Endothelial cell of umbilical vein (primary cell): ENCODE measurements at regions not wholly inside any gene's neighbourhood (a gene's known extent, or its start where the extent isn't known, plus 50 kb on each side); places are given as distances from the start of the nearest gene placed in this dataset.

Experiments used
- BruUV-seq: library from RNA; stranded (reverse); fragments of 400-500 nt; replicated peaks from 2 replicates; lab custom pipeline; 2021; lab: Mats Ljungman, UMichigan
- CTCF ChIA-PET: fragments of 300-600, 350-600 bp; sonication (Branson Sonifier 250); formaldehyde crosslinking; loops from one replicate; lab custom pipeline; 2021; ENCODE audit warnings: antibody characterized with exemption, inconsistent platforms; lab: Charles Lee
- POLR2A ChIA-PET: fragments of 300-600, 350-600 bp; sonication (Branson Sonifier 250); formaldehyde crosslinking; loops from one replicate; lab custom pipeline; 2021; ENCODE audit warnings: antibody characterized with exemption, inconsistent platforms; lab: Charles Lee
- DNase-seq: peaks from one replicate; pipeline ENCODE4 v3.0.0-alpha.2; 2011; ENCODE audit warnings: low read depth, low spot score
- FAIRE-seq: peaks from 2 replicates; lab custom pipeline; 2011; peaks lifted over from hg19 to GRCh38; lab: Jason Lieb, UNC
- H2AFZ ChIP-seq: 2 replicates; pipeline ENCODE4 v1.6.0; 2012; ENCODE audit warnings: low read depth, low read length, control low read depth, inconsistent platforms
- H3K27ac ChIP-seq: 2 replicates; pipeline ENCODE4 v1.5.1; 2011; ENCODE audit warnings: low read depth, mild to moderate bottlenecking, control low read depth, low read length, moderate library complexity; ENCODE audit not compliant: insufficient read depth
- H3K27me3 ChIP-seq, 2 experiments: 2 replicates each; pipeline versions ENCODE4 v1.6.0 to v1.6.1; 2011; ENCODE audit warnings: low read length in 2 of 2, mixed read lengths in 1 of 2; ENCODE audit not compliant: control insufficient read depth in 2 of 2, insufficient read depth in 2 of 2
- H3K36me3 ChIP-seq, 2 experiments: 2 replicates in 1 of 2; 3 replicates in 1 of 2; pipeline ENCODE4 v1.5.1; 2011; ENCODE audit warnings: low read length in 2 of 2, mild to moderate bottlenecking in 1 of 2, moderate library complexity in 1 of 2; ENCODE audit not compliant: control insufficient read depth in 2 of 2, insufficient read depth in 2 of 2; ENCODE audit errors: extremely low read depth in 1 of 2
- H3K4me1 ChIP-seq: 3 replicates; pipeline ENCODE4 v1.5.1; 2011; ENCODE audit warnings: mild to moderate bottlenecking, low read length; ENCODE audit not compliant: control insufficient read depth, insufficient read depth; ENCODE audit errors: extremely low read depth
- H3K4me2 ChIP-seq: 2 replicates; pipeline ENCODE4 v1.6.1; 2011; ENCODE audit warnings: low read length, control low read depth, mixed read lengths; ENCODE audit not compliant: insufficient read depth
- H3K4me3 ChIP-seq, 3 experiments: fragments of 200-600 bp in 1 of 3; sonication (generic), shearing (Covaris generic) in 1 of 3; replicated peaks in 1 of 3; 2 replicates each; pipeline ENCODE4 v1.5.1; 2011 to 2016; ENCODE audit warnings: control low read depth in 3 of 3, low read length in 3 of 3, mild to moderate bottlenecking in 2 of 3, inconsistent platforms in 1 of 3, low read depth in 1 of 3, moderate library complexity in 1 of 3; ENCODE audit not compliant: insufficient read depth in 1 of 3
- H3K79me2 ChIP-seq: 2 replicates; pipeline ENCODE4 v1.6.0; 2012; ENCODE audit warnings: low read length, inconsistent platforms; ENCODE audit not compliant: control insufficient read depth, insufficient read depth
- H3K9ac ChIP-seq: replicated peaks from 2 replicates; pipeline ENCODE3; 2011; ENCODE audit warnings: low read length, control low read depth; ENCODE audit not compliant: insufficient read depth; ENCODE audit errors: extremely low read depth
- H3K9me1 ChIP-seq: replicated peaks from 3 replicates; pipeline ENCODE4 v1.6.0; 2011; ENCODE audit warnings: mild to moderate bottlenecking, low read length; ENCODE audit not compliant: control insufficient read depth, insufficient read depth; ENCODE audit errors: extremely low read depth
- H3K9me3 ChIP-seq: replicated peaks from 2 replicates; pipeline ENCODE4 v1.5.1; 2012; ENCODE audit warnings: low read length, inconsistent platforms; ENCODE audit not compliant: control insufficient read depth, insufficient read depth
- H4K20me1 ChIP-seq: replicated peaks from 2 replicates; pipeline ENCODE3; 2011; ENCODE audit warnings: mild to moderate bottlenecking, low read length; ENCODE audit not compliant: control insufficient read depth, insufficient read depth; ENCODE audit errors: extremely low read depth
- CTCF ChIP-seq, 2 donors: IDR thresholded peaks; 1 replicate in 1 of 2; 2 replicates in 1 of 2; pipeline ENCODE4 v1.5.1; 2011; ENCODE audit warnings: low read length in 2 of 2, mild to moderate bottlenecking in 2 of 2, moderate library complexity in 2 of 2, control low read depth in 1 of 2, inconsistent platforms in 1 of 2, low read depth in 1 of 2; ENCODE audit not compliant: insufficient read depth in 1 of 2; ENCODE audit errors: extremely low read depth in 1 of 2
- FOS ChIP-seq: IDR thresholded peaks from 2 replicates; pipeline ENCODE4 v1.6.1; 2011; ENCODE audit warnings: mild to moderate bottlenecking, low read length, moderate library complexity, borderline replicate concordance; ENCODE audit not compliant: insufficient read depth
- MAX ChIP-seq: IDR thresholded peaks from 2 replicates; pipeline ENCODE4 v1.6.1; 2011; ENCODE audit not compliant: insufficient read depth, insufficient read length
- dilution Hi-C: fragments of 300-500 bp; cut with MboI; formaldehyde crosslinking; loops from one replicate; pipeline ENCODE4 v1.15.0; 2019; ENCODE audit warnings: low sequenced_read_pairs; ENCODE audit not compliant: extremely low pct_ligation_motif_present
- intact Hi-C: fragments of 100-400 bp; cut with micrococcal nuclease; formaldehyde crosslinking; loops from one replicate; pipeline ENCODE4 v1.10.0; 2022

- intact Hi-C loops: no loop called here
- H3K4me2 ChIP-seq: no peak overlapping the region
- no peaks in the 10 kb centered on the region for H4K20me1 ChIP-seq
- H3K27ac ChIP-seq: no peak overlapping the region
- FAIRE-seq (no peak), DNase-seq (no peak)
- H3K9me1 ChIP-seq: no peaks in the 10 kb centered on the region
- TF ChIP-seq FOS: no peak
- no TSS peak for BruUV-seq
- peaks cover 0 to under 1% of the 10 kb centered on the region in 2 experiments for H3K27me3 ChIP-seq
- dilution Hi-C loops: no loop called here
- H3K4me1 ChIP-seq: no peaks in the 10 kb centered on the region
- no peaks in the 10 kb centered on the region for H3K9me3 ChIP-seq
- H3K9ac ChIP-seq: no peak overlapping the region
- POLR2A ChIA-PET: no interaction called here
- no peaks in the 10 kb centered on the region for H3K36me3 ChIP-seq
- no peak overlapping the region for H3K4me3 ChIP-seq
- H2AFZ ChIP-seq: no peak overlapping the region
- H3K79me2 ChIP-seq: no peaks in the 10 kb centered on the region
- CTCF ChIA-PET: no interaction called here
These were observed 167.2 kb downstream of the TTLL2 start for GRCh38 chr6:167492100-167492449.

GRCh38 chr6:167493310-167493709 is 168.4 kb downstream of the TTLL2 start:
- intact Hi-C loops (no loop called here), dilution Hi-C loops (no loop called here)
- Histone ChIP-seq H3K9me3 (no peaks in the 10 kb centered on the region), H3K4me2 (no peak overlapping the region), H4K20me1 (no peaks in the 10 kb centered on the region), H3K9ac (no peak overlapping the region), H3K9me1 (no peaks in the 10 kb centered on the region), H3K27me3 (no peaks in the 10 kb centered on the region), H3K4me1 (no peaks in the 10 kb centered on the region), H3K27ac (no peak overlapping the region), H3K79me2 (no peaks in the 10 kb centered on the region), H2AFZ (no peak overlapping the region), H3K4me3 (no peak overlapping the region), H3K36me3 (no peaks in the 10 kb centered on the region)
- ChIA-PET POLR2A (no interaction called here), CTCF (interaction anchor here (1.4 kb wide), 1 partner anchor 8 kb away, joined by 4 read pairs; no protein-coding TSS in a partner anchor)
- no peak for DNase-seq
- no TSS peak for BruUV-seq
- TF ChIP-seq CTCF (IDR thresholded peaks at IDR 0.05; ENCODE audit: extremely low read depth in 1 of 2, insufficient read depth in 1 of 2, low read depth in 1 of 2, low read length in 2 of 2) (no peak), MAX (no peak)
- no peak for FAIRE-seq
